Upper lobe of left lung (tissue), 6 donors: ENCODE measurements at regions not wholly inside any gene's neighbourhood (a gene's known extent, or its start where the extent isn't known, plus 50 kb on each side); places are given as distances from the start of the nearest gene placed in this dataset.

ENCODE experiments used
- ATAC-seq, 2 donors: fragments of 200-7000 bp; cut with Tn5 transposase; one replicate each; pipeline ENCODE4 v1.9.1; 2022; ENCODE audit warnings: mild to moderate bottlenecking in 2 of 2, moderate library complexity in 2 of 2; ENCODE audit not compliant: low FRiP score in 2 of 2
- DNase-seq, 2 donors: peaks; one replicate each; pipeline ENCODE4 v3.0.0-alpha.2; 2019 to 2020
- H3K27ac ChIP-seq, 4 donors: fragments of 200-600 bp; sonication (generic); one replicate each; pipeline ENCODE4 v1.5.1; 2016 to 2019
- H3K27me3 ChIP-seq, 4 donors: fragments of 200-600 bp; sonication (generic); one replicate each; pipeline ENCODE4 v1.5.1; 2017 to 2019
- H3K36me3 ChIP-seq, 4 donors: fragments of 200-600 bp; sonication (generic); one replicate each; pipeline ENCODE4 v1.5.1; 2016 to 2019
- H3K4me1 ChIP-seq, 4 donors: fragments of 200-600 bp; sonication (generic); one replicate each; pipeline ENCODE4 v1.5.1; 2018 to 2019
- H3K4me3 ChIP-seq, 4 donors: fragments of 200-600 bp; sonication (generic); one replicate each; pipeline ENCODE4 v1.5.1; 2017 to 2019; ENCODE audit warnings: mild to moderate bottlenecking in 2 of 4, moderate library complexity in 1 of 4
- H3K9me3 ChIP-seq, 4 donors: fragments of 200-600 bp; sonication (generic); one replicate each; pipeline ENCODE4 v1.5.1; 2018 to 2019
- EP300 ChIP-seq, 4 donors: sonication (generic); formaldehyde crosslinking; IDR thresholded peaks; one replicate each; pipeline ENCODE4 v1.5.1; 2017; ENCODE audit warnings: antibody characterized with exemption in 4 of 4, control low read depth in 2 of 4
- POLR2A ChIP-seq, 4 donors: fragments of 450-650 bp; IDR thresholded peaks; one replicate each; pipeline ENCODE4 v1.5.1; 2016 to 2017; ENCODE audit warnings: antibody characterized with exemption in 4 of 4, mild to moderate bottlenecking in 2 of 4
- POLR2AphosphoS5 ChIP-seq, 2 donors: sonication (generic); formaldehyde crosslinking; IDR thresholded peaks; one replicate each; pipeline ENCODE4 v1.5.1; 2017; ENCODE audit warnings: antibody characterized with exemption in 2 of 2
- WGBS, 2 donors: methylation state at CpG; one replicate each; pipeline ENCODE4 v1.1.5; 2017 to 2018; 5-methylcytosine and 5-hydroxymethylcytosine counted together
- TF ChIP-seq, protein P1 (sequence below), 6 experiments: fragments of 450-650 bp in 4 of 6; fragments of 200-600 bp in 2 of 6; sonication (generic) in 2 of 6; IDR thresholded peaks; one replicate each; pipeline ENCODE4 v1.5.1; 2016 to 2019; ENCODE audit warnings: antibody characterized with exemption in 6 of 6
- donor health status: DM: no; HTN: no; CAD: no; lungs with moderate emphysema.
- donor health status: DM: no; HTN: yes; CAD: no; lungs with severe emphysema.

DNA sequence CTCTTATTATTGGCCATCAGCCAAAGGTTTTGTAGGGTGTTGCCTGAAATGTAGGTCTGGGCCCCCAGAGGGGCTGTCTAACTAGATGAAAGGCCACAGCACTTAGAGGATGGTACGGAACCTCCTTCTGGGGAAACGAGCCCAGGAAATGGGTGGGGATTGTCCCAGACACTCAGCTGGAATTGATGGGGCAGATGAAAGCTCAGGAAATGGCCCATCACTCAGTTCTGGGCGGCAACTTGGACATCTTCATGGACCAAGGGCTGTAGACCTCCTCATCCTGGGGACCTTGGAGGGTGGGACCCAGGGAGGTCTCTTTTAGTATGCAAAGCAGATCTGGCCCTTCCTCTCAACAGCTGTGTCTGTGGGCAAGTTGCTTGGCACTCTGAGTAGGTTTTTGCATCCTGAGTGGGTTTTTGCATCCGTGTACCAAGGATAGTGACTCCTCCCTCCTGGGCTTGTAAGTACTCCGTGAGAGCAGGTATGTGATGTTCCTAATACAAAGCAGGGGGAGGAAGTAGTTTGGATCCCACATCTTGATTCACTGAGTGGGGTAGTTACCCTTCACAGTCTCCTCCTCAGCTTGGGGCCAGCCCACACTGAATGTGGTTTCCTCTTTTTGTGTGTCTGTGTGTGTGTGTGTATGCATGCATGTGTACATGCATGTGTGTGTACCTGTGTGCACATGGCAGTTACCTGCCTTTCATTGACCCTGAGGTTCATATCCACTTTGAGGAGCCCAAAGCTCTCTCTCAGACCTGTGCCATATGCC, 292.0 kb downstream of the RPLP1 start:
- Histone ChIP-seq H3K27ac (no peak overlapping the region), H3K4me3 (no peak overlapping the region), H3K4me1 (no peaks in the 10 kb centered on the region), H3K9me3 (no peaks in the 10 kb centered on the region), H3K36me3 (no peaks in the 10 kb centered on the region), H3K27me3 (no peaks in the 10 kb centered on the region)
- DNase-seq (no peak), ATAC-seq (no peak)
- 48 to 58% methylated on average over 5 of the region's 5 CpGs for WGBS, 2 donors
- no peak for TF ChIP-seq EP300 (IDR thresholded peaks at IDR 0.05)
- TF ChIP-seq POLR2AphosphoS5 (IDR thresholded peaks at IDR 0.05), result no peak
- TF ChIP-seq POLR2A (IDR thresholded peaks at IDR 0.05), result no peak
- TF ChIP-seq, protein P1, sequence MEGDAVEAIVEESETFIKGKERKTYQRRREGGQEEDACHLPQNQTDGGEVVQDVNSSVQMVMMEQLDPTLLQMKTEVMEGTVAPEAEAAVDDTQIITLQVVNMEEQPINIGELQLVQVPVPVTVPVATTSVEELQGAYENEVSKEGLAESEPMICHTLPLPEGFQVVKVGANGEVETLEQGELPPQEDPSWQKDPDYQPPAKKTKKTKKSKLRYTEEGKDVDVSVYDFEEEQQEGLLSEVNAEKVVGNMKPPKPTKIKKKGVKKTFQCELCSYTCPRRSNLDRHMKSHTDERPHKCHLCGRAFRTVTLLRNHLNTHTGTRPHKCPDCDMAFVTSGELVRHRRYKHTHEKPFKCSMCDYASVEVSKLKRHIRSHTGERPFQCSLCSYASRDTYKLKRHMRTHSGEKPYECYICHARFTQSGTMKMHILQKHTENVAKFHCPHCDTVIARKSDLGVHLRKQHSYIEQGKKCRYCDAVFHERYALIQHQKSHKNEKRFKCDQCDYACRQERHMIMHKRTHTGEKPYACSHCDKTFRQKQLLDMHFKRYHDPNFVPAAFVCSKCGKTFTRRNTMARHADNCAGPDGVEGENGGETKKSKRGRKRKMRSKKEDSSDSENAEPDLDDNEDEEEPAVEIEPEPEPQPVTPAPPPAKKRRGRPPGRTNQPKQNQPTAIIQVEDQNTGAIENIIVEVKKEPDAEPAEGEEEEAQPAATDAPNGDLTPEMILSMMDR (IDR thresholded peaks at IDR 0.05), result no peak

DNA sequence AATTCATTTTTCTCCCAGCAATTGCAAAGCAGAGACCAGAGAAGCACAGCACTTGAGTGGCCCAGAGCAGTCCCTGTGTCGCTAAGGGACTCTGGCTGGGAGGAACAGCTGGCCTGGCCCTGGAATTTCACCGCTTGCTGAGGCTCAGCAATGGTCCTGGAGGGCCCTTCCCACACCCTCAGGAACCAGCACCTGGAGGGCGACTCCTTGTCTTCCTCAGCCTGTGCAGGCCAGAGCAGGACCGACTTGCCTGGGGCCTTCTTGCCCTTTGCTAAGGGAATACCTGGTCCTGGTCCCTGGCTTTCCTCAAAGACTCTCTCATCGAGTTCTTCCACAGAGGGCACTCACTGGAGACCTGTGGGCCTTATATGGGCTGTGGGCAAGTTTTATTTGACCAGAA, 294.6 kb downstream of the RPLP1 start:
- Histone ChIP-seq H3K36me3 (no peaks in the 10 kb centered on the region), H3K27me3 (no peaks in the 10 kb centered on the region), H3K9me3 (no peaks in the 10 kb centered on the region), H3K27ac (no peak overlapping the region), H3K4me1 (no peaks in the 10 kb centered on the region), H3K4me3 (no peak overlapping the region)
- DNase-seq (no peak), ATAC-seq (no peak)
- 78 to 96% methylated on average over 3 to 5 of the region's 5 CpGs for WGBS, 2 donors
- TF ChIP-seq, protein P1 (IDR thresholded peaks at IDR 0.05), result no peak
- no peak for TF ChIP-seq POLR2AphosphoS5 (IDR thresholded peaks at IDR 0.05)
- TF ChIP-seq EP300 (IDR thresholded peaks at IDR 0.05), result no peak
- no peak for TF ChIP-seq POLR2A (IDR thresholded peaks at IDR 0.05)

DNA sequence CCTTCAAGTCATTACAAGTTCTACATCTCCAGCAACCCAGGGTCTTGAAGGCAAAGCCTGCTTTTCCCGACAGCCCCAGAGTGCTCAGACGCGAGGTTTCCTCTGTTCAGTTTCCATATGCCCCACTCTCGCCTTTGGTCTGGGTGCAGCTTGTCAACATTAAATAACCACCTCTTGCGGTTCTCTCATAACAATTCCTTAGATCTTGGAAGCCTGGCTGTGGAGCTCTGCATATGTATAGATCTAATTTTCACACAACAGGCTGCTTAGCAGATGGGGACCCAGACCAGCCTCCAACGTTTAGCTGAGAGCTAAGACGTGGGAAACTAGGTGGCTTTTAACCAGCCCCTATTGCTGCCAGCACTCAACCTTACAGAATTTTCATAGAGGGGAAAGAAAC, 295.5 kb downstream of the RPLP1 start:
- H3K4me3 ChIP-seq, result no peak overlapping the region
- WGBS, 2 donors, result 89% methylated on average over 7 of the region's 7 CpGs
- H3K27ac ChIP-seq, result no peak overlapping the region
- no peak for DNase-seq
- TF ChIP-seq POLR2AphosphoS5 (IDR thresholded peaks at IDR 0.05) (no peak), EP300 (IDR thresholded peaks at IDR 0.05) (no peak), POLR2A (IDR thresholded peaks at IDR 0.05) (no peak)
- TF ChIP-seq, protein P1 (IDR thresholded peaks at IDR 0.05), result no peak
- no peak for ATAC-seq
- H3K4me1 ChIP-seq, result no peaks in the 10 kb centered on the region
- no peaks in the 10 kb centered on the region for H3K27me3 ChIP-seq
- H3K36me3 ChIP-seq, result no peaks in the 10 kb centered on the region
- H3K9me3 ChIP-seq, result no peaks in the 10 kb centered on the region

DNA sequence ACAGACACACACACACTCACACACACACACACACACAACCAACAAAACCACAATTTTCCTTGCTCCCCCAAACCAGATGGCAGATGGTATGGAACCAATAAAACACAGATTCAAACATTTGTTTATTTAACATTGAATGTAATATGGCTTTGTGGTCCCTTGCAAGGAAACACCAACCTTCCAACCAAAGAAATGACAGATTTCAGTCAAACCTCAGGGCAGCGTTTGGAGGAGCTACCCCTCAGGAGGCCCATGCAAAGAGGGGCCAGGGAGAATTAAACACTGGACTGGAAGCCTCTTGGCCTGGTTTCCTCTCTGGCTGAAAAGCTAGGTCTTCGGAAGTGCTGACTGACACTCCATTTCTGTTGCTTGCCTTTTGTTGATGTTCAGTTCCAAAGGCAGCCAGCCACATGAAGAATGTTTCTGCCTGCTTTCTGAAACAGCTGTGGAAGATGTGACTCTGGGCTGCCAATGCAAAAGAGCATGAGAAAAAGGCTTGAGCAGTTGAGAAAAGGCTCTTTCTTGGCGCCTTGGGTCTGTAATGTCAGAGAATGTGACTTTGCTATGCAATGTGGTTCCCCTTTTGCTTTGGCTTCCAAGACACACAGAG, 296.1 kb downstream of the RPLP1 start:
- Histone ChIP-seq H3K27me3 (no peaks in the 10 kb centered on the region), H3K4me1 (no peaks in the 10 kb centered on the region), H3K4me3 (no peak overlapping the region), H3K9me3 (no peaks in the 10 kb centered on the region), H3K36me3 (no peaks in the 10 kb centered on the region), H3K27ac (no peak overlapping the region)
- 66 to 69% methylated on average over 3 of the region's 3 CpGs for WGBS, 2 donors
- ATAC-seq (no peak), DNase-seq (no peak)
- TF ChIP-seq POLR2A (IDR thresholded peaks at IDR 0.05) (no peak), EP300 (IDR thresholded peaks at IDR 0.05) (no peak), POLR2AphosphoS5 (IDR thresholded peaks at IDR 0.05) (no peak)
- TF ChIP-seq, protein P1 (IDR thresholded peaks at IDR 0.05), result no peak
